ENCODE measurements at regions not wholly inside any gene's neighbourhood (a gene's known extent, or its start where the extent isn't known, plus 50 kb on each side); places are given as distances from the start of the nearest gene placed in this dataset.
A peak's percentile ranks its signal among the peaks of the same experiment; 100 is the strongest.
"Not testable (repeated sequence)": the region's sequence is repeated elsewhere in the genome, so short reads cannot be mapped to it uniquely, and the experiment has no call there.

GRCh38 chr3:5775100-5775499 lies 587.6 kb downstream of the EDEM1 start:
- H3K27ac ChIP-seq (replicated peaks; ENCODE audit: low read length); H4K91ac ChIP-seq (ENCODE audit: low read depth, low read length, poor library complexity); H2AK5ac ChIP-seq (ENCODE audit: low read depth, low read length); H3K14ac ChIP-seq (ENCODE audit: low read length); H2BK15ac ChIP-seq (ENCODE audit: low read length); H3K18ac ChIP-seq (ENCODE audit: low read length); H3K23ac ChIP-seq (ENCODE audit: low read depth, low read length, poor library complexity); H3K9me3 ChIP-seq (replicated peaks in 1 of 2; ENCODE audit: control insufficient read depth in 2 of 2, insufficient read depth in 1 of 2, low read depth in 1 of 2, low read length in 2 of 2); H3K36me3 ChIP-seq (replicated peaks in 1 of 2; ENCODE audit: control insufficient read depth in 2 of 2, insufficient read depth in 2 of 2, low read length in 2 of 2); H4K8ac ChIP-seq (ENCODE audit: low read depth, low read length); H3K4me1 ChIP-seq (ENCODE audit: control insufficient read depth in 2 of 2, insufficient read depth in 1 of 2, low read depth in 1 of 2, low read length in 2 of 2); H2AFZ ChIP-seq (ENCODE audit: low read length); H3K4me3 ChIP-seq (ENCODE audit: low read length in 2 of 2); H2BK5ac ChIP-seq (ENCODE audit: low read length); DNase-seq (ENCODE audit: low spot score); H3K4ac ChIP-seq (ENCODE audit: low read length); H3K27me3 ChIP-seq (ENCODE audit: control insufficient read depth in 3 of 3, insufficient read depth in 3 of 3, low read depth in 1 of 3, low read length in 3 of 3); H3K79me1 ChIP-seq (ENCODE audit: low read depth, low read length); H2BK120ac ChIP-seq (ENCODE audit: low read depth, low read length); H2BK12ac ChIP-seq (ENCODE audit: low read length); H3K4me2 ChIP-seq (ENCODE audit: insufficient read depth, low read length, poor library complexity, severe bottlenecking); H3K9ac ChIP-seq (ENCODE audit: low read depth, low read length, poor library complexity): not testable (repeated sequence)
- WGBS, 2 donors (ENCODE audit: extremely low coverage in 2 of 2, insufficient read length in 2 of 2, insufficient replicate concordance in 1 of 2), result no CpG with 5 or more reads among the region's 3 CpGs

- no peak overlapping the region for H3K4me3 ChIP-seq (ENCODE audit: low read length in 2 of 2)
- H3K79me1 ChIP-seq (ENCODE audit: low read depth, low read length), result no peaks in the 10 kb centered on the region
- H4K91ac ChIP-seq (ENCODE audit: low read depth, low read length, poor library complexity), result no peak overlapping the region
- H3K9me3 ChIP-seq (replicated peaks in 1 of 2; ENCODE audit: control insufficient read depth in 2 of 2, insufficient read depth in 1 of 2, low read depth in 1 of 2, low read length in 2 of 2), result no peaks in the 10 kb centered on the region
- no peaks in the 10 kb centered on the region for H3K27me3 ChIP-seq (ENCODE audit: control insufficient read depth in 3 of 3, insufficient read depth in 3 of 3, low read depth in 1 of 3, low read length in 3 of 3)
- H3K14ac ChIP-seq (ENCODE audit: low read length), result no peak overlapping the region
- no peak overlapping the region for H4K8ac ChIP-seq (ENCODE audit: low read depth, low read length)
- H3K36me3 ChIP-seq (replicated peaks in 1 of 2; ENCODE audit: control insufficient read depth in 2 of 2, insufficient read depth in 2 of 2, low read length in 2 of 2), result no peaks in the 10 kb centered on the region
- no peak overlapping the region for H2BK15ac ChIP-seq (ENCODE audit: low read length)
- H2BK5ac ChIP-seq (ENCODE audit: low read length), result no peak overlapping the region
- no peak for DNase-seq (ENCODE audit: low spot score)
- H3K4me1 ChIP-seq (ENCODE audit: control insufficient read depth in 2 of 2, insufficient read depth in 1 of 2, low read depth in 1 of 2, low read length in 2 of 2), result no peaks in the 10 kb centered on the region
- H3K4me2 ChIP-seq (ENCODE audit: insufficient read depth, low read length, poor library complexity, severe bottlenecking), result no peak overlapping the region
- no peak overlapping the region for H3K23ac ChIP-seq (ENCODE audit: low read depth, low read length, poor library complexity)
- no peak overlapping the region for H3K4ac ChIP-seq (ENCODE audit: low read length)
- no peak overlapping the region for H2BK12ac ChIP-seq (ENCODE audit: low read length)
- no peak overlapping the region for H2AFZ ChIP-seq (ENCODE audit: low read length)
- no peak overlapping the region for H3K9ac ChIP-seq (ENCODE audit: low read depth, low read length, poor library complexity)
- H3K27ac ChIP-seq (replicated peaks; ENCODE audit: low read length), result no peak overlapping the region
- no peak overlapping the region for H3K18ac ChIP-seq (ENCODE audit: low read length)
- H2AK5ac ChIP-seq (ENCODE audit: low read depth, low read length), result no peak overlapping the region
- no peak overlapping the region for H2BK120ac ChIP-seq (ENCODE audit: low read depth, low read length)
Observed at GRCh38 chr3:5784690-5785089, 597.2 kb downstream of the EDEM1 start.

- H3K9me3 ChIP-seq (replicated peaks in 1 of 2; ENCODE audit: control insufficient read depth in 2 of 2, insufficient read depth in 1 of 2, low read depth in 1 of 2, low read length in 2 of 2), result no peaks in the 10 kb centered on the region
- H3K4me2 ChIP-seq (ENCODE audit: insufficient read depth, low read length, poor library complexity, severe bottlenecking), result no peak overlapping the region
- peak; percentile 24 for DNase-seq (ENCODE audit: low spot score)
- H3K9ac ChIP-seq (ENCODE audit: low read depth, low read length, poor library complexity), result no peak overlapping the region
- H3K4me3 ChIP-seq (ENCODE audit: low read length in 2 of 2), result no peak overlapping the region
- no peak overlapping the region for H3K18ac ChIP-seq (ENCODE audit: low read length)
- H2AFZ ChIP-seq (ENCODE audit: low read length), result no peak overlapping the region
- no peak overlapping the region for H2BK5ac ChIP-seq (ENCODE audit: low read length)
- no peaks in the 10 kb centered on the region for H3K36me3 ChIP-seq (replicated peaks in 1 of 2; ENCODE audit: control insufficient read depth in 2 of 2, insufficient read depth in 2 of 2, low read length in 2 of 2)
- H4K91ac ChIP-seq (ENCODE audit: low read depth, low read length, poor library complexity), result no peak overlapping the region
- no peaks in the 10 kb centered on the region for H3K4me1 ChIP-seq (ENCODE audit: control insufficient read depth in 2 of 2, insufficient read depth in 1 of 2, low read depth in 1 of 2, low read length in 2 of 2)
- H3K27ac ChIP-seq (replicated peaks; ENCODE audit: low read length), result no peak overlapping the region
- H3K4ac ChIP-seq (ENCODE audit: low read length), result no peak overlapping the region
- H2BK120ac ChIP-seq (ENCODE audit: low read depth, low read length), result no peak overlapping the region
- no peak overlapping the region for H2BK12ac ChIP-seq (ENCODE audit: low read length)
- no peaks in the 10 kb centered on the region for H3K79me1 ChIP-seq (ENCODE audit: low read depth, low read length)
- H3K23ac ChIP-seq (ENCODE audit: low read depth, low read length, poor library complexity), result no peak overlapping the region
- no CpG with 5 or more reads among the region's 6 CpGs for WGBS, 2 donors (ENCODE audit: extremely low coverage in 2 of 2, insufficient read length in 2 of 2, insufficient replicate concordance in 1 of 2)
- H4K8ac ChIP-seq (ENCODE audit: low read depth, low read length), result no peak overlapping the region
- H2BK15ac ChIP-seq (ENCODE audit: low read length), result no peak overlapping the region
- H3K14ac ChIP-seq (ENCODE audit: low read length), result no peak overlapping the region
- H2AK5ac ChIP-seq (ENCODE audit: low read depth, low read length), result no peak overlapping the region
- no peaks in the 10 kb centered on the region for H3K27me3 ChIP-seq (ENCODE audit: control insufficient read depth in 3 of 3, insufficient read depth in 3 of 3, low read depth in 1 of 3, low read length in 3 of 3)
Observed at GRCh38 chr3:5787861-5788488, 600.5 kb downstream of the EDEM1 start.

GRCh38 chr3:5788496-5788895 lies 601.0 kb downstream of the EDEM1 start:
- DNase-seq (ENCODE audit: low spot score), result no peak

More at GRCh38 chr3:5788496-5788895, 601.0 kb downstream of the EDEM1 start:
- Histone ChIP-seq H2AFZ (ENCODE audit: low read length) (no peak overlapping the region), H3K4me2 (ENCODE audit: insufficient read depth, low read length, poor library complexity, severe bottlenecking) (no peak overlapping the region), H3K9me3 (replicated peaks in 1 of 2; ENCODE audit: control insufficient read depth in 2 of 2, insufficient read depth in 1 of 2, low read depth in 1 of 2, low read length in 2 of 2) (no peaks in the 10 kb centered on the region), H2BK15ac (ENCODE audit: low read length) (no peak overlapping the region), H4K8ac (ENCODE audit: low read depth, low read length) (no peak overlapping the region), H4K91ac (ENCODE audit: low read depth, low read length, poor library complexity) (no peak overlapping the region), H2AK5ac (ENCODE audit: low read depth, low read length) (no peak overlapping the region), H3K14ac (ENCODE audit: low read length) (no peak overlapping the region), H3K18ac (ENCODE audit: low read length) (no peak overlapping the region), H3K4me3 (ENCODE audit: low read length in 2 of 2) (no peak overlapping the region), H2BK5ac (ENCODE audit: low read length) (no peak overlapping the region), H2BK120ac (ENCODE audit: low read depth, low read length) (no peak overlapping the region), H3K4ac (ENCODE audit: low read length) (no peak overlapping the region), H3K4me1 (ENCODE audit: control insufficient read depth in 2 of 2, insufficient read depth in 1 of 2, low read depth in 1 of 2, low read length in 2 of 2) (no peaks in the 10 kb centered on the region), H2BK12ac (ENCODE audit: low read length) (no peak overlapping the region), H3K27me3 (ENCODE audit: control insufficient read depth in 3 of 3, insufficient read depth in 3 of 3, low read depth in 1 of 3, low read length in 3 of 3) (no peaks in the 10 kb centered on the region), H3K23ac (ENCODE audit: low read depth, low read length, poor library complexity) (no peak overlapping the region), H3K79me1 (ENCODE audit: low read depth, low read length) (no peaks in the 10 kb centered on the region), H3K9ac (ENCODE audit: low read depth, low read length, poor library complexity) (no peak overlapping the region), H3K36me3 (replicated peaks in 1 of 2; ENCODE audit: control insufficient read depth in 2 of 2, insufficient read depth in 2 of 2, low read length in 2 of 2) (no peaks in the 10 kb centered on the region), H3K27ac (replicated peaks; ENCODE audit: low read length) (no peak overlapping the region)
- 100% methylated on average over 1 of the region's 5 CpGs for WGBS, 2 donors (ENCODE audit: extremely low coverage in 2 of 2, insufficient read length in 2 of 2, insufficient replicate concordance in 1 of 2)
